Osteocyte (in vitro differentiated cells): ENCODE measurements at regions not wholly inside any gene's neighbourhood (a gene's known extent, or its start where the extent isn't known, plus 50 kb on each side); places are given as distances from the start of the nearest gene placed in this dataset.

ENCODE experiments used
- DNase-seq: peaks from one replicate; pipeline ENCODE4 v3.0.0; 2021; ENCODE audit warnings: mixed read lengths; ENCODE audit not compliant: unreplicated experiment; ENCODE audit errors: extremely low spot score
- H3K27ac Mint-ChIP-seq: one replicate; pipeline ENCODE4 v1.8.0; 2021; ENCODE audit warnings: mild to moderate bottlenecking, mixed read lengths; ENCODE audit not compliant: unreplicated experiment
- H3K27me3 Mint-ChIP-seq: one replicate; pipeline ENCODE4 v1.8.0; 2021; ENCODE audit warnings: mixed read lengths; ENCODE audit not compliant: unreplicated experiment
- H3K36me3 Mint-ChIP-seq: one replicate; pipeline ENCODE4 v1.8.0; 2021; ENCODE audit warnings: mixed read lengths; ENCODE audit not compliant: unreplicated experiment
- H3K4me1 Mint-ChIP-seq: one replicate; pipeline ENCODE4 v1.8.0; 2021; ENCODE audit warnings: mixed read lengths; ENCODE audit not compliant: unreplicated experiment
- H3K4me3 Mint-ChIP-seq: one replicate; pipeline ENCODE4 v1.8.0; 2021; ENCODE audit warnings: mild to moderate bottlenecking, moderate library complexity, mixed read lengths; ENCODE audit not compliant: unreplicated experiment
- H3K9me3 Mint-ChIP-seq: one replicate; pipeline ENCODE4 v1.8.0; 2021; ENCODE audit warnings: mixed read lengths; ENCODE audit not compliant: unreplicated experiment
- CTCF ChIP-seq: fragments of 200-600 bp; sonication (generic); IDR thresholded peaks from 2 replicates; pipeline ENCODE4 v1.5.0; 2021; ENCODE audit warnings: antibody characterized with exemption, mild to moderate bottlenecking, moderate library complexity

- no peak for DNase-seq
- H3K27me3 Mint-ChIP-seq: peaks cover 18% of the 10 kb centered on the region
- no peak overlapping the region for H3K27ac Mint-ChIP-seq
- no peaks in the 10 kb centered on the region for H3K36me3 Mint-ChIP-seq
- H3K9me3 Mint-ChIP-seq: peaks cover 9% of the 10 kb centered on the region
- H3K4me3 Mint-ChIP-seq: no peak overlapping the region
- H3K4me1 Mint-ChIP-seq: no peaks in the 10 kb centered on the region
- TF ChIP-seq CTCF: no peak
These were observed 77.6 kb upstream of the GGTLC1 start for GRCh38 chr20:24066076-24066700.

- no peak for TF ChIP-seq CTCF
- H3K4me3 Mint-ChIP-seq: no peak overlapping the region
- H3K9me3 Mint-ChIP-seq: no peaks in the 10 kb centered on the region
- peaks cover 12% of the 10 kb centered on the region for H3K27me3 Mint-ChIP-seq
- no peaks in the 10 kb centered on the region for H3K36me3 Mint-ChIP-seq
- no peak for DNase-seq
- H3K27ac Mint-ChIP-seq: no peak overlapping the region
- H3K4me1 Mint-ChIP-seq: peaks cover 6% of the 10 kb centered on the region
These were observed 76.3 kb upstream of the GGTLC1 start for GRCh38 chr20:24064915-24065314.

- H3K27ac Mint-ChIP-seq: no peak overlapping the region
- H3K27me3 Mint-ChIP-seq: peaks cover 12% of the 10 kb centered on the region
- H3K4me1 Mint-ChIP-seq: peaks cover 6% of the 10 kb centered on the region
- no peaks in the 10 kb centered on the region for H3K9me3 Mint-ChIP-seq
- no peak for TF ChIP-seq CTCF
- no peak overlapping the region for H3K4me3 Mint-ChIP-seq
- H3K36me3 Mint-ChIP-seq: no peaks in the 10 kb centered on the region
- no peak for DNase-seq
These were observed 75.5 kb upstream of the GGTLC1 start for GRCh38 chr20:24064092-24064491.

GRCh38 chr20:24063100-24063499, 74.5 kb upstream of the GGTLC1 start:
- H3K4me3 Mint-ChIP-seq: no peak overlapping the region
- TF ChIP-seq CTCF: no peak
- H3K36me3 Mint-ChIP-seq: no peaks in the 10 kb centered on the region
- peaks cover 12% of the 10 kb centered on the region for H3K27me3 Mint-ChIP-seq
- no peaks in the 10 kb centered on the region for H3K9me3 Mint-ChIP-seq
- peaks cover 6% of the 10 kb centered on the region for H3K4me1 Mint-ChIP-seq
- H3K27ac Mint-ChIP-seq: no peak overlapping the region
- no peak for DNase-seq

- Mint-ChIP-seq H3K27me3 (peaks cover 3% of the 10 kb centered on the region), H3K4me1 (peaks cover 6% of the 10 kb centered on the region), H3K9me3 (no peaks in the 10 kb centered on the region), H3K27ac (no peak overlapping the region), H3K36me3 (no peaks in the 10 kb centered on the region), H3K4me3 (no peak overlapping the region)
- no peak for DNase-seq
- no peak for TF ChIP-seq CTCF
These were observed 72.4 kb upstream of the GGTLC1 start for GRCh38 chr20:24060851-24061590.
